Spleen (tissue), 7 donors: ENCODE measurements at regions not wholly inside any gene's neighbourhood (a gene's known extent, or its start where the extent isn't known, plus 50 kb on each side); places are given as distances from the start of the nearest gene placed in this dataset.

Source experiments
- POLR2A ChIP-seq, 3 donors: fragments of 450-650 bp; IDR thresholded peaks; one replicate each; pipeline ENCODE4 v1.5.1; 2017; ENCODE audit warnings: antibody characterized with exemption in 3 of 3, mild to moderate bottlenecking in 1 of 3
- POLR2AphosphoS5 ChIP-seq, 3 donors: sonication (generic); formaldehyde crosslinking; IDR thresholded peaks; one replicate each; pipeline ENCODE4 v1.5.1; 2017; ENCODE audit warnings: antibody characterized with exemption in 3 of 3
- TF ChIP-seq, protein P1 (sequence below), 11 experiments: fragments of 200-600 bp in 7 of 11; fragments of 450-650 bp in 4 of 11; sonication (generic) in 4 of 11; IDR thresholded peaks in 8 of 11; conservative IDR thresholded peaks in 3 of 11; 1 replicate in 7 of 11; 2 replicates in 4 of 11; pipeline versions ENCODE4 v1.4.0 to v1.8.0; 2016 to 2021; ENCODE audit warnings: antibody characterized with exemption in 11 of 11, inconsistent platforms in 4 of 11, mild to moderate bottlenecking in 1 of 11
- donor health status: DM: no; HTN: no; CAD: no; lungs with moderate emphysema.
- donor health status: DM: no; HTN: no; CAD: no.
- donor health status: DM: no; HTN: no; CAD: no.

- TF ChIP-seq POLR2AphosphoS5 (IDR thresholded peaks at IDR 0.05) (no peak), POLR2A (IDR thresholded peaks at IDR 0.05) (no peak)
- TF ChIP-seq, protein P1, sequence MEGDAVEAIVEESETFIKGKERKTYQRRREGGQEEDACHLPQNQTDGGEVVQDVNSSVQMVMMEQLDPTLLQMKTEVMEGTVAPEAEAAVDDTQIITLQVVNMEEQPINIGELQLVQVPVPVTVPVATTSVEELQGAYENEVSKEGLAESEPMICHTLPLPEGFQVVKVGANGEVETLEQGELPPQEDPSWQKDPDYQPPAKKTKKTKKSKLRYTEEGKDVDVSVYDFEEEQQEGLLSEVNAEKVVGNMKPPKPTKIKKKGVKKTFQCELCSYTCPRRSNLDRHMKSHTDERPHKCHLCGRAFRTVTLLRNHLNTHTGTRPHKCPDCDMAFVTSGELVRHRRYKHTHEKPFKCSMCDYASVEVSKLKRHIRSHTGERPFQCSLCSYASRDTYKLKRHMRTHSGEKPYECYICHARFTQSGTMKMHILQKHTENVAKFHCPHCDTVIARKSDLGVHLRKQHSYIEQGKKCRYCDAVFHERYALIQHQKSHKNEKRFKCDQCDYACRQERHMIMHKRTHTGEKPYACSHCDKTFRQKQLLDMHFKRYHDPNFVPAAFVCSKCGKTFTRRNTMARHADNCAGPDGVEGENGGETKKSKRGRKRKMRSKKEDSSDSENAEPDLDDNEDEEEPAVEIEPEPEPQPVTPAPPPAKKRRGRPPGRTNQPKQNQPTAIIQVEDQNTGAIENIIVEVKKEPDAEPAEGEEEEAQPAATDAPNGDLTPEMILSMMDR (IDR thresholded peaks at IDR 0.05 in 8 of 11, conservative IDR thresholded peaks at IDR 0.05 in 3 of 11) = no peak
Measured at GRCh38 chr3:152899306-152899705, 64.4 kb downstream of the P2RY1 start.
